Femur (tissue), 1 donor: ENCODE measurements at regions not wholly inside any gene's neighbourhood (a gene's known extent, or its start where the extent isn't known, plus 50 kb on each side); places are given as distances from the start of the nearest gene placed in this dataset.

ENCODE experiments used
- DNase-seq: peaks from one replicate; pipeline ENCODE4 v3.0.0-alpha.2; 2017

- no peak for DNase-seq
These were observed 352.4 kb downstream of the KIF16B start for GRCh38 chr20:16220826-16221225.

DNA sequence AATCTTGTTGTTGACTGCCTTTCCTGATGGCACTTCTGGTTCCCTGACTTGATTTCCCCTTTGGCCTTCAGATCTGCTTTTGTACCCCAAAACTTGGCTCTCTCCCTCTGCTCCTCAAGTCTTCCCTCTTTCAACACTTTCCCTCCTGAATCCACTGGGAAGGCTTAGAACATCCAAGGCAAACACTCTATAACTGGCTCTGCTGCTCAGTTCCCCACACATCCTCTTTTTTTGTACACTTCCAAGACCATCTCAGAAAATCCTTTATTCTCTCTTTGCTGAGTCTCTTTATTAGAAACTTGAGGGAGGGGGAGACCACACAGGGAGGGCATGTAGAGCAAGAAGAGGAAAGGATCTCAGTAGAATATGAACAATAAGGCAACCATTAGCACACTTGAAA is 354.1 kb downstream of the KIF16B start:
- DNase-seq, result no peak

DNA sequence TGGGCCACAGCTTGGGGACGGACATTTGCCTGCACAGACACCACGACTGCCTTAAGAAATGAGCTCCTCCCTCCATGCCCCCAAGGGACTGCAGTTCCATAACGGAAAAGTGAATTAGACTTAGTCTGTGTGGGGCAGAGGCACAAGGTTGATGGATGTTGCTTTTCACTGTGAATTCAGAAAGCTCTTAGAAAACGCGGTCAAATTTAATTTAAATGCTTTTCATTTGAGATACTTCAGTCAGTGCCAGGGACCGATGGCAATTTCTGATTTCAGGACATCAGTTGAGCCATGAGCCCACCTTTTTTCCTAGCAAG is 356.4 kb downstream of the KIF16B start:
- no peak for DNase-seq

GRCh38 chr20:16216227-16216913 is 356.9 kb downstream of the KIF16B start:
- DNase-seq, result no peak

- no peak for DNase-seq
These were observed 358.2 kb downstream of the KIF16B start for GRCh38 chr20:16215041-16215440.

- no peak for DNase-seq
These were observed 360.5 kb downstream of the KIF16B start for GRCh38 chr20:16212790-16213189.

GRCh38 chr20:16209951-16210361 is 363.3 kb downstream of the KIF16B start:
- DNase-seq, result no peak

DNA sequence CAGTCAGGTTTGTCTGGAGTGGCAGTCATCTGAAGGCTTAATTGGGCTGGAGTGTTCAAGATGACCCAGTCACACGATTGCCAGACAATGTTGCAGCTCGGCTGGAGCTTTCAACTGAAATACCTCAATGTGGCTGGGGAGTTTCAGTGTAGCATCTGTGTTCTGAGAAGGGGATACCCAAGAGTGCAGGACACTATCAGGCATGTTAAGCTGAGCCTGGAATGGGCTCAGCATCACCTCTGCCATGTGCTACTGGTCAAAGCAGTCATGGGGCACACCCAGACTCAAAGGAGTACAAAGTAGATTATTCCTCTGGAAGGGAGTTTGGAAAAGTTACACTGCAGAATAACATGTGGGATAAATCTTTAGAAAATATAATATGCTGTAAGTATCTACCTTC is 363.9 kb downstream of the KIF16B start:
- peak; percentile 33 for DNase-seq

- no peak for DNase-seq
These were observed 364.8 kb downstream of the KIF16B start for GRCh38 chr20:16208443-16208842.

- DNase-seq, result no peak
These were observed 366.4 kb downstream of the KIF16B start for GRCh38 chr20:16206817-16207216.

DNA sequence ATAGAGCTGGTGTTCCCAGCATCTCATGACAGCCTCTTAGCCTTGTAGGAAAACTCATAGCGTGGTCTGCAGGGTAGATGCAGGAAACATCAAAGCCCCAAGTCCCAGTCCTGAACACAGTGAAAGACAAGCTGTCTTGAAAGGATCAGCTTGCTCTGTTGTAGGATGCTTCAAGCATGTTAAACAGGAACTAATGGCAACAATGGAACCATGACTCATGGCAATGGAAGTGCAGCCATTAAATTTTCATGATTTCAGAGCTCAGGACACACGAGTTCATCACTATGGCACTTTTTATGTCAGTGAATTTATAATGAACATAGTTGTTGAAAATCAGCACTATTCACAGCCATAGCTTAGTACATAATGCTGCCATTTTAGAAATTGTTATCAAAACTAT is 367.7 kb downstream of the KIF16B start:
- no peak for DNase-seq

GRCh38 chr20:16203096-16203495 is 370.2 kb downstream of the KIF16B start:
- peak; percentile 70 for DNase-seq

- no peak for DNase-seq
These were observed 372.1 kb downstream of the KIF16B start for GRCh38 chr20:16201191-16201590.

DNA sequence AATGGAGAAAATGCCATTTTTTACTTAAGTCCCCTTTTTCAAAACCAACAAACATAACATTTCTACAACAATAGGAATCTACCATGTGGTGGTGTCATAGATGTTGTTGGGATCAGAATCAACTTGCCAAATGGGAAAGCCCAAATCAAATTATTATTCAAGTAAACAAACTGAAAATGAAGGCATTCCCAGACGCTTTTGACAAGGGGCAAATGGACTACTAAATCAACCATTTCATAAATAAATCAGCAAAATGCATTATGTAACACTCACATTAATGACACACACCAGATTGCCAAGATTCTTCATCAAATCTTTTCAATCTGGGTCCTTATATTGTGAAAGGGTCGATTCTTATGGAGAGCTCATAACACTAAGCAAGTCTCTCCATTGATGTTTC is 375.6 kb downstream of the KIF16B start:
- no peak for DNase-seq

DNA sequence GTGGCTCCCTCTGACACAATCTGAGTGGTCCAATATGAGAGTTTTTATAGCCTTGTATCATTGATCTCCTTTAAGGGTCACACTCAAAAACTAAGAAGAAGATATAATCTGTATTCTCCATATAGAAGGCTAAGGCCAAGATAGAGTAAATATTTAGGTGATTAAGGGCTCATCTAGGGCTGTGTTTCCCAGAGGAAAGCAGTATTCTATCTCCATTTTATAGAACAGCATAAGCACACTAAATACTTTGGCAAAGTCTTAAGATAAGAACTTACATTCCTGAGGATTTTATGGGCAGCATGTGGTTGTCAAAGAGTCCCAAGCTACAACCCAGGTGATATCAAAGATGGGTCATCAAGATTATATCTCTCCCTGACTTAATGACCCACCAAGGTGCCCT is 377.6 kb downstream of the KIF16B start:
- no peak for DNase-seq

DNA sequence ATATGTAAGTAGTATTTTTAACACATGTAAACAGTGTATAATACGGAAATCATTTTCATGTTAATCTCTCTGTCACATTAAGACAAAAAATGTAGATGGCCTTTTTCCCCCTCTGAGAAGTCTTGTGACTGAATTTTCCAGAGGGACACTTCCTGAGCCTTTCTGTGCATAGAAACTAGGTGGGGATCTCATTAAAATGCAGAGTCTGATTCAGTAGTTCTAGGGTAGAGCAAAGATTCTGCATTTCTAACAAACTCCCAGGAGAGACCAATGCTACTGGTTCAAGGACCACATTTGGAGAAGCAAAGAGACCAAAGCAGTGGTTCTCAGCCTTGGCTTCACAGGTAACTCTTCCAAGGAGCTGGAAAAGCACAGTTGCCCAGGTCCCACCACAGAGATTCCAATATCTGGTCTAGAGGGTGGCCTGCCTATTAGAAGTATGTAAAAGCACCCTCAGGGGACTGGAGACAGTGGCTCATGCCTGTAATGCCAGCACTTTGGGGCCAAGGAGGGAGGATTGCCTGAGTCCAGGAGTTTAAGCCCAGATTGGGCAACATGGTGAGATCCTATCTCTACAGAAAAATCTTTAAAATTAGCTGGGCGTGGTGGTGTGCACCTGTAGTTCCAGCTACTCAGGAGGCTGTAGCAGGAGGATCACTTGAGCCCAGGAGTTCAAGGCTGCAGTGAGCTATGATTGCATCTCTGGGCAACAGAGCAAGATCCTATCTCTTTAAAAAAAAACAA is 378.5 kb downstream of the KIF16B start:
- DNase-seq, result no peak

DNA sequence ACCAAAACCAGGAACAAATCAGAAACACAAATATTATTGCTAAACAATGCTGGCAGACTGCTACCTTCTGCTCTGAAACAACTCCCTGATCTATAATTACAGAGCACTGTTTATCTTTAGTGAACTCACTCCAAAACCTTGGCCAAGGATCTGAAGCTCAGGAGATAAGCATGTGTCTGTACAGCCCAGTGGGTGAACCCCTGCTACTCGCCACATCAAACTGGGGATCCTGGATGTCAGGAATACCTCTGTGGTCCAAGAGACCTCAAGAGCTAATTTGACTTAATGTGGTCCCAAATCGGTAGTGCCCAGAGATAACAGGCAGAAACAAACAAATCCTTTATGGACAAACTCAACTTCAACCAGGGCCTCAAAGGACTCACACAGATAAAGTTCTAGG is 381.8 kb downstream of the KIF16B start:
- DNase-seq, result no peak

GRCh38 chr20:16189371-16189770 is 383.9 kb downstream of the KIF16B start:
- DNase-seq, result no peak

DNA sequence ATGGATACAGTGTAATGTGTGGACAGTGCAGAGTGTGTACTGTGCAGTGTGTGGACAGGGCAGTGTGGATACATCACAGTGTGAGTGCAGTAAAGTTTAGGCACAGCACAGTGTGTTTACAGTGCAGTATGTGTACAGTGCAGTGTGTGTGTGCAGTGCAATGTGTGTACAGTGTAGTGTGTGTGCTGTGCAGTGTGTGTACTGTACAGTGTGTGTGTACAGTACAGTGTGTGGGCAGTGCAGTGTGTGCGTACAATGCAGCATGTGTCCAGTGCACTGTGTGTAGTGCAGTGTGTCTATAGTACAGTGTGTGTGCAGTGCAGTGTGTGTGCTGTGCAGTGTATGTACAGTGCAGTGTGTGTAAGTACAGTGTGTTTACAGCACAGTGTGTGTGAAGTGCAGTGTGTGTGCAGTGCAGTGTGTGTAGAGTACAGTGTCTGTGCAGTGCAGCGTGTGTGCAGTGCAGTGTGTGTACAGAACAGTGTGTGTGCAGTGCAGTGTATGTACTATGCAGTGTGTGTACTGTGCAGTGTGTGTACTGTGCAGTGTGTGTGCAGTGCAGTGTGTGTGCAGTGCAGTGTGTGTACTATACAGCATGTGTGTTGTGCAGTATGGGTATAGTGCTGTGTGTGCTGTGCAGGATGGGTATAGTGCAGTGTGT is 385.2 kb downstream of the KIF16B start:
- DNase-seq, result no peak

- no peak for DNase-seq
These were observed 393.3 kb downstream of the KIF16B start for GRCh38 chr20:16179919-16180318.

- no peak for DNase-seq
These were observed 393.9 kb downstream of the KIF16B start for GRCh38 chr20:16179371-16179770.

GRCh38 chr20:16178546-16179135 is 394.6 kb downstream of the KIF16B start:
- no peak for DNase-seq

GRCh38 chr20:16175322-16175961 is 397.8 kb downstream of the KIF16B start:
- DNase-seq, result no peak
